Naive thymus-derived CD4-positive, alpha-beta T cell (primary cell): ENCODE measurements at regions not wholly inside any gene's neighbourhood (a gene's known extent, or its start where the extent isn't known, plus 50 kb on each side); places are given as distances from the start of the nearest gene placed in this dataset.
A peak's percentile ranks its signal among the peaks of the same experiment; 100 is the strongest.

Experiments
- ATAC-seq: fragments of 150-1000 bp; cut with Tn5 transposase; 2 replicates; pipeline ENCODE4 v1.10.0; 2021; ENCODE audit warnings: mild to moderate bottlenecking, moderate library complexity
- CTCF ChIA-PET: fragments of 350-600 bp; sonication (Branson Sonifier 250); formaldehyde crosslinking; loops from one replicate; lab custom pipeline; 2021; ENCODE audit warnings: antibody characterized with exemption; lab: Charles Lee
- POLR2A ChIA-PET: fragments of 350-600 bp; sonication (Branson Sonifier 250); formaldehyde crosslinking; loops from one replicate; lab custom pipeline; 2021; ENCODE audit warnings: antibody characterized with exemption, inconsistent platforms; lab: Charles Lee
- DNase-seq, 9 donors: peaks; one replicate each; pipeline versions ENCODE4 v3.0.0 to v3.0.0-alpha.2; 2020 to 2022; ENCODE audit warnings: mixed read lengths in 1 of 9
- H3K27ac ChIP-seq: one replicate; pipeline ENCODE4 v1.7.0; 2013; ENCODE audit warnings: mild to moderate bottlenecking, low read depth, low read length, moderate library complexity
- H3K27me3 ChIP-seq, 2 donors: one replicate each; pipeline ENCODE4 v1.7.0; 2013; ENCODE audit warnings: low read length in 2 of 2, mild to moderate bottlenecking in 2 of 2, moderate library complexity in 2 of 2; ENCODE audit not compliant: control insufficient read depth in 2 of 2, insufficient read depth in 2 of 2
- H3K36me3 ChIP-seq, 3 experiments: 1 replicate in 2 of 3; 2 replicates in 1 of 3; pipeline ENCODE4 v1.7.0; 2013; ENCODE audit warnings: low read length in 3 of 3, mild to moderate bottlenecking in 3 of 3, moderate library complexity in 1 of 3; ENCODE audit not compliant: insufficient read depth in 3 of 3, control insufficient read depth in 2 of 3
- H3K4me1 ChIP-seq, 2 donors: one replicate each; pipeline ENCODE4 v1.7.0; 2013; ENCODE audit warnings: low read length in 2 of 2, mild to moderate bottlenecking in 2 of 2, moderate library complexity in 1 of 2; ENCODE audit not compliant: control insufficient read depth in 2 of 2, insufficient read depth in 2 of 2
- H3K4me3 ChIP-seq: 2 replicates; pipeline ENCODE4 v1.7.0; 2013; ENCODE audit warnings: mild to moderate bottlenecking, low read length
- H3K9me3 ChIP-seq, 3 experiments: 1 replicate in 2 of 3; 2 replicates in 1 of 3; pipeline ENCODE4 v1.7.0; 2013; ENCODE audit warnings: low read length in 3 of 3; ENCODE audit not compliant: control insufficient read depth in 2 of 3
- H3K27ac Mint-ChIP-seq, 9 donors: one replicate each; pipeline ENCODE4 v1.8.0; 2020 to 2022; ENCODE audit warnings: mixed read lengths in 9 of 9, mild to moderate bottlenecking in 8 of 9, moderate library complexity in 5 of 9, inconsistent platforms in 2 of 9
- H3K27me3 Mint-ChIP-seq, 5 donors: one replicate each; pipeline ENCODE4 v1.8.0; 2021 to 2022; ENCODE audit warnings: mixed read lengths in 5 of 5, mild to moderate bottlenecking in 1 of 5
- H3K36me3 Mint-ChIP-seq, 5 donors: one replicate each; pipeline ENCODE4 v1.8.0; 2020 to 2022; ENCODE audit warnings: mixed read lengths in 5 of 5, mild to moderate bottlenecking in 3 of 5, inconsistent platforms in 1 of 5
- H3K4me1 Mint-ChIP-seq, 7 donors: one replicate each; pipeline ENCODE4 v1.8.0; 2020 to 2022; ENCODE audit warnings: mixed read lengths in 7 of 7, mild to moderate bottlenecking in 3 of 7, inconsistent platforms in 1 of 7
- H3K4me3 Mint-ChIP-seq, 10 donors: one replicate each; pipeline ENCODE4 v1.8.0; 2020 to 2022; ENCODE audit warnings: mild to moderate bottlenecking in 10 of 10, mixed read lengths in 10 of 10, moderate library complexity in 6 of 10, inconsistent platforms in 2 of 10
- H3K9me3 Mint-ChIP-seq, 11 donors: one replicate each; pipeline ENCODE4 v1.8.0; 2020 to 2022; ENCODE audit warnings: mixed read lengths in 11 of 11, mild to moderate bottlenecking in 4 of 11, inconsistent platforms in 1 of 11, moderate library complexity in 1 of 11
- intact Hi-C, 2 donors: fragments of 100-400 bp; cut with micrococcal nuclease; formaldehyde crosslinking; loops; one replicate each; pipeline ENCODE4 v1.15.1; 2023

DNA sequence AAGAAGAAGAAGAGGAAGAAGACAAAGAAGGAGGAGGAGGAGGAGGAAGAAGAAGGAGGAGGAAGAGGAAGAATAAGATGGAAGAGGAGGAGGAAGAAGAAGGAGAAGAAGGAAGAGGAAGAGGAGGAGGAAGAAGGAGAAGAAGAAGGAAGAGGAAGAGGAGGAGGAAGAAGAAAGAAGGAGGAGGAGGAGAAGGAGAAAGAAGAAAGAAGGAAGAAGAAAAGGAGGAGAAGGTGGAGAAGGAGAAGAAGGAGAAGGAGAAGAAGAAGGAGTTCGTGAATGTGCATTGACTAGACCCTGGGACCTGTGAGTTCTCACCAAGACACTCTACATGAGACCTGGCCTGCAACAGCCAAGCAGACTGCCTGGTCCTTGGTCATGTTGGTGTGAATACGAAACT, 131.7 kb upstream of the ERRFI1 start:
- Mint-ChIP-seq H3K27me3 (peaks cover 0 to 27% (median 22%) of the 10 kb centered on the region in 5 donors), H3K4me3 (no peak overlapping the region), H3K4me1 (peaks cover 17 to 34% (median 24%) of the 10 kb centered on the region in 7 donors), H3K9me3 (peaks cover 0 to 10% (median 5%) of the 10 kb centered on the region in 11 donors), H3K27ac (peak overlapping the region in 1 of 9 donors; percentile 36), H3K36me3 (peaks cover 0 to 8% (median 5%) of the 10 kb centered on the region in 5 donors)
- no peak for ATAC-seq
- DNase-seq: no peak
- no peaks in the 10 kb centered on the region for H3K36me3 ChIP-seq
- ChIA-PET CTCF (no interaction called here), POLR2A (no interaction called here)
- no peak overlapping the region for H3K4me3 ChIP-seq
- H3K27me3 ChIP-seq: no peaks in the 10 kb centered on the region
- H3K27ac ChIP-seq: no peak overlapping the region
- peaks cover 14 to 16% of the 10 kb centered on the region in 2 donors for H3K4me1 ChIP-seq
- no peaks in the 10 kb centered on the region for H3K9me3 ChIP-seq
- intact Hi-C loops: loop anchor here in 1 of 2 donors (10.0 kb wide), 1 partner anchor 133 kb away; the partner anchor contains the start of gene ERRFI1

DNA sequence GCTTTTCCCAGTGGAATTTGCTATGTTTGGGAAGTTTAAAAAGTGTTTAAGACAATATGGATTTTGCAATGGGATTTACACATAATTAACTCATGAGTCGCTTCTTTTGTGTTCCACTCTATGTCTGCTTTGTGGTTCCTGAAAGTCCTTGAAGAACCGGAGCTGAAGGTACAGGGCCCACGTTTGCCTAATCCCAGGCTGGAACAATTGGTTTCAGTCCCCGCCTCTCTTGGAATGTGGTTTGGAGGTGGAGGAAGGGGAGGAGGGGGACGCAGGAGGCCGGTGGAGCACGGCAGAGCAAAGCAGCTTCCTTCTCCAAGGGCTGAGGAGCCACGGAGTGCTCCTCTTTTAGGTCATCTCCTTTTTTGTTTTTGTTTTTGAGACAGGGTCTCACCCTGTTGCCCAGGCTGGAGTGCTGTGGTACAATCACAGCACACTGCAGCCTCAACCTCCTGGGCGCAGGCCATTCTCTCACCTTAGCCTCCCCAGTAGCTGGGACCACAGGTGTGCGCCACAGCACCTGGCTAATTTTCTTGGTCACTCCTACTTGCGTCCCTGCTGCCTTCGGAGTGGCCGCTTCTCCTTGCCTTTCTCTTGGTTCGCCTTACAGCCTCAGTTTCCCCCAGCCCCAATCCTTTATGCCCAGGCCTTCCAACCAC, 129.5 kb upstream of the ERRFI1 start:
- Mint-ChIP-seq H3K4me3 (no peak overlapping the region), H3K4me1 (peaks cover 33 to 47% (median 42%) of the 10 kb centered on the region in 7 donors), H3K36me3 (peaks cover 0 to 17% (median 1%) of the 10 kb centered on the region in 5 donors), H3K27ac (peak overlapping the region in 1 of 9 donors; percentile 25), H3K9me3 (peaks cover 0 to 21% (median 8%) of the 10 kb centered on the region in 11 donors), H3K27me3 (peaks cover 0 to 34% (median 13%) of the 10 kb centered on the region in 5 donors)
- Histone ChIP-seq H3K4me1 (peaks cover 30% of the 10 kb centered on the region in 2 donors), H3K4me3 (no peak overlapping the region), H3K27ac (no peak overlapping the region), H3K27me3 (no peaks in the 10 kb centered on the region), H3K9me3 (no peaks in the 10 kb centered on the region), H3K36me3 (no peaks in the 10 kb centered on the region)
- no peak for DNase-seq
- CTCF ChIA-PET: no interaction called here
- ATAC-seq: no peak
- POLR2A ChIA-PET: interaction anchor here (0.6 to 7.0 kb wide), 5 partner anchors 9 to 148 kb away, joined by 3 to 60 read pairs (median 3); no protein-coding TSS in a partner anchor
- intact Hi-C loops: loop anchor here in 1 of 2 donors (10.0 kb wide), 1 partner anchor 131 kb away; the partner anchor contains the start of gene ERRFI1

DNA sequence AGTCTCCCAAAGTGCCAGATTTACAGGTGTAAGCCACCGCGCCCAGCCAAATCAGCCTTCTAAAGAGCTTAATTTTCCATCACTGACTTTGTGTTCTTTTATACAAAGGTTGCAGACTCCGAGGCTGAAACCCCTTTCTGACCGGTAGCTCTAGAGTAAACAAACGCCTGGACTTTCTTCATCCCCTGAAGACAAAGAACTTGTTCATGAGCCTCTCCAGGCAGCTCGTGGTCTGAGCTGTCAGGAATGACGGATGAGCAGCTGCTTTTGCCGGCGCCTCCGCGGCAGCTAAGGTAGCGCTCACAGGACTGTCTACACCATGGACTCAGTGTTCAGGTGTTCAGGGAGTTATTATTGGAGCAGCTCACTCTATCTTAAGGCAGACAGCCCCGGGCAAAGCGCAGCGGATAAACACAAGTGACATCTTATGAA, 128.5 kb upstream of the ERRFI1 start:
- H3K36me3 Mint-ChIP-seq: peaks cover 0 to 18% (median 0%) of the 10 kb centered on the region in 5 donors
- H3K36me3 ChIP-seq: no peaks in the 10 kb centered on the region
- ChIA-PET CTCF (interaction anchor here (0.6 to 1.0 kb wide), 3 partner anchors 83 to 279 kb away, joined by 3 to 5 read pairs (median 3); no protein-coding TSS in a partner anchor), POLR2A (interaction anchor here (0.6 to 7.0 kb wide), 3 partner anchors 10 to 1090 kb away, joined by 3 to 60 read pairs (median 12); no protein-coding TSS in a partner anchor)
- no peak overlapping the region for H3K27ac ChIP-seq
- H3K4me3 ChIP-seq: no peak overlapping the region
- peaks cover 30 to 37% of the 10 kb centered on the region in 2 donors for H3K4me1 ChIP-seq
- H3K4me3 Mint-ChIP-seq: peak overlapping the region in 6 of 10 donors; percentile 9 to 80 (median 34)
- peak overlapping the region in 5 of 9 donors; percentile 25 to 99 (median 63) for H3K27ac Mint-ChIP-seq
- no peaks in the 10 kb centered on the region for H3K27me3 ChIP-seq
- DNase-seq (no peak), ATAC-seq (no peak)
- no peaks in the 10 kb centered on the region for H3K9me3 ChIP-seq
- peaks cover 0 to 36% (median 13%) of the 10 kb centered on the region in 5 donors for H3K27me3 Mint-ChIP-seq
- peaks cover 0 to 24% (median 9%) of the 10 kb centered on the region in 11 donors for H3K9me3 Mint-ChIP-seq
- intact Hi-C loops: loop anchor here (5.0 to 10.0 kb wide), 4 partner anchors 42 to 548 kb away; partner anchors contain the start of genes SLC45A1 (in 2 of the 2) and ERRFI1 (in 1 of the 2)
- H3K4me1 Mint-ChIP-seq: peaks cover 36 to 55% (median 53%) of the 10 kb centered on the region in 7 donors

DNA sequence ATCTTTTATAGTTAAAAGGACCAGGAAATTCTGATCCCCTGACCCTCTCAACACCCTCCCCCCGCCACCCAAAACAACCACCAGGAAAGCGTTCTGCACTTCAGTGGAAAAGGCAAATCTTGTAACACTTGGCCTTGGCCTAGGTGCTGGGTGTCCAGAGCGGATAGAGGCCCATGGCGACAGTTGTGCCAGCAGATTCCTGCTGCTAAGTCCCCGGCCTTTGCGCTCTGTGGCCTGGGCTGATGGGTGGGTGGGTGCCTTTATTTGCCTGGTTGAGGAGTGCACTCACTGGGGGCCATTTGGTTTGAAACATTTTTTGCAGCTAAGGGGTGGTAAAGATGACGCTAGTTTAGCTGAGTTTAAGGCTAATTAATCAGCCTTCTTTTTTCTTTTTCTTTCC, 127.9 kb upstream of the ERRFI1 start:
- ATAC-seq (no peak), DNase-seq (no peak)
- ChIA-PET POLR2A (interaction anchor here (0.8 to 7.0 kb wide), 5 partner anchors 11 to 49 kb away, joined by 3 to 60 read pairs (median 3); no protein-coding TSS in a partner anchor), CTCF (interaction anchor here (1.6 kb wide), 1 partner anchor 14 kb away, joined by 6 read pairs; no protein-coding TSS in a partner anchor)
- Mint-ChIP-seq H3K27ac (peak overlapping the region in 6 of 9 donors; percentile 96 to 100 (median 99)), H3K4me1 (peaks cover 39 to 62% (median 59%) of the 10 kb centered on the region in 7 donors), H3K27me3 (peaks cover 0 to 41% (median 16%) of the 10 kb centered on the region in 5 donors), H3K4me3 (peak overlapping the region in 5 of 10 donors; percentile 52 to 91 (median 80)), H3K9me3 (peaks cover 0 to 24% (median 9%) of the 10 kb centered on the region in 11 donors), H3K36me3 (peaks cover 0 to 18% (median 0%) of the 10 kb centered on the region in 5 donors)
- H3K27ac ChIP-seq: no peak overlapping the region
- intact Hi-C loops: loop anchor here (1.0 to 10.0 kb wide), 7 partner anchors 15 to 548 kb away; partner anchors contain the start of genes SLC45A1 (in 2 of the 2) and ERRFI1 (in 1 of the 2)
- peaks cover 30 to 44% of the 10 kb centered on the region in 2 donors for H3K4me1 ChIP-seq
- H3K36me3 ChIP-seq: no peaks in the 10 kb centered on the region
- H3K4me3 ChIP-seq: peak overlapping the region; percentile 19
- no peaks in the 10 kb centered on the region for H3K9me3 ChIP-seq
- H3K27me3 ChIP-seq: no peaks in the 10 kb centered on the region

DNA sequence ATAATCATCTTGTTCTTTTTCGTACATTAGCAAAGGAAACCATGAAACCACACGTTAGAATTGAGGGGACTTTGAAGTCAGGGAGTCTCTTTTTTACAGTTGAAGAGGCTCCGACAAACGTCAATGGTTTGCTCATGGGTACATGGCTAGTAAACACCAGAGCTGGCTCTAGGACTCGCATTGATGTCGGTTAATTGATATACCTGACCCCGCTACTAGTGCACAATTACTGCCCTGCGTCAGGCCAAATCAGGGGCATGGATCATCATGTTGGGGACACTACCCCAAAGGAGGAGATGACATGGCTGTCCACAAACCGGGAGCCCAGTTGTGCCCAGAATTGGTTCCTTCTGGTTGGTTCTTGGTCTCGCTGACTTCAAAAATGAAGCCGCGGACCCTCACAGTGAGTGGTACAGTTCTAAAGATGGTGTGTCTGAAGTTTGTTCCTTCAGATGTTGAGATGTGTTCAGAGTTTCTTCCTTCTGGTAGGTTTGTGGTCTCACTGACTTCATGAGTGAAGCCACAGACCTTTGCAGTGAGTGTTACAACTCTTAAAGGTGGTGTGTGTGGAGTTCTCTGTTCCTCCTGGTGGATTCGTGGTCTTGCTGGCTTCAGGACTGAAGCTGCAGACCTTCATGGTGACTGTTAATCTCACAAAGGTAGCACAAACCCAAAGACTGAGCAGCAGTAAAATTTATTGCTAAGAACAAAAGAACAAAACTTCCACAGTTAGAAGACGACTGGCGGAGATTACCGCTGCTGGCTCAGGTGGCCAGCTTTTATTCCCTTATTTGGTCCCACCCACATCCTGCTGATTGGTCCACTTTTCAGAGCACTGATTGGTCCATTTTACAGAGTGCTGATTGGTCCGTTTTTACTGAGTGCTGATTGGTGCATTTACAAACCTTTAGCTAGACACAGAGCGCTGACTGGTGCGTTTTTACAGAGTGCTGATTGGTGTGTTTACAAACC, 126.9 kb upstream of the ERRFI1 start:
- H3K27ac ChIP-seq: peak overlapping the region; percentile 95
- Mint-ChIP-seq H3K4me1 (peaks cover 44 to 71% (median 69%) of the 10 kb centered on the region in 7 donors), H3K36me3 (peaks cover 0 to 18% (median 0%) of the 10 kb centered on the region in 5 donors), H3K9me3 (peaks cover 0 to 24% (median 9%) of the 10 kb centered on the region in 11 donors), H3K27ac (peak overlapping the region; percentile 96 to 100 (median 99)), H3K27me3 (peaks cover 0 to 46% (median 24%) of the 10 kb centered on the region in 5 donors), H3K4me3 (peak overlapping the region; percentile 38 to 91 (median 80))
- DNase-seq: peak; percentile 35 to 95 (median 89)
- peak; percentile 91 for ATAC-seq
- H3K36me3 ChIP-seq: no peaks in the 10 kb centered on the region
- H3K4me1 ChIP-seq: peaks cover 30 to 44% of the 10 kb centered on the region in 2 donors
- peak overlapping the region; percentile 46 for H3K4me3 ChIP-seq
- ChIA-PET CTCF (interaction anchor here (0.6 to 1.6 kb wide), 2 partner anchors 15 to 563 kb away, joined by 3 to 6 read pairs; no protein-coding TSS in a partner anchor), POLR2A (interaction anchor here (0.8 to 7.0 kb wide), 6 partner anchors 10 to 50 kb away, joined by 3 to 60 read pairs (median 4); no protein-coding TSS in a partner anchor)
- H3K9me3 ChIP-seq: no peaks in the 10 kb centered on the region
- intact Hi-C loops: loop anchor here (1.0 to 10.0 kb wide), 8 partner anchors 16 to 549 kb away; partner anchors contain the start of genes ERRFI1 (in 2 of the 2) and SLC45A1 (in 2 of the 2)
- H3K27me3 ChIP-seq: no peaks in the 10 kb centered on the region
